PFSK-1 (cell line): ENCODE measurements at regions not wholly inside any gene's neighbourhood (a gene's known extent, or its start where the extent isn't known, plus 50 kb on each side); places are given as distances from the start of the nearest gene placed in this dataset.

Experiments
- FOXP2 ChIP-seq: optimal IDR thresholded peaks from 2 replicates; pipeline ENCODE3; 2011; ENCODE audit warnings: borderline replicate concordance, control low read depth, inconsistent platforms; ENCODE audit not compliant: insufficient read depth; ENCODE audit errors: extremely low read length, extremely low read depth
- POLR2AphosphoS5 ChIP-seq: IDR thresholded peaks from 2 replicates; pipeline ENCODE4 v1.6.1; 2012; ENCODE audit warnings: low read depth, mild to moderate bottlenecking, control low read depth, low read length, moderate library complexity
- REST ChIP-seq, 2 experiments: IDR thresholded peaks; 2 replicates each; pipeline versions ENCODE4 v1.6.1 to v1.8.0; 2011 to 2012; ENCODE audit warnings: low read depth in 2 of 2, low read length in 2 of 2, control low read depth in 1 of 2, inconsistent platforms in 1 of 2, mild to moderate bottlenecking in 1 of 2, moderate library complexity in 1 of 2; ENCODE audit not compliant: insufficient read depth in 1 of 2
- SIN3A ChIP-seq: IDR thresholded peaks from 2 replicates; pipeline ENCODE4 v1.6.1; 2012; ENCODE audit warnings: mild to moderate bottlenecking, low read length, moderate library complexity, borderline replicate concordance; ENCODE audit not compliant: insufficient read depth
- TAF1 ChIP-seq: IDR thresholded peaks from 2 replicates; pipeline ENCODE4 v1.6.1; 2012; ENCODE audit warnings: low read length, control low read depth, borderline replicate concordance; ENCODE audit not compliant: insufficient read depth

GRCh38 chr18:61690418-61691138 lies 202.2 kb downstream of the RNF152 start:
- no peak for TF ChIP-seq POLR2AphosphoS5
- TF ChIP-seq FOXP2 = no peak
- TF ChIP-seq REST (IDR thresholded peaks at IDR 0.05; ENCODE audit: insufficient read depth in 1 of 2, low read depth in 2 of 2, low read length in 2 of 2) = no peak
- TF ChIP-seq SIN3A = no peak
- TF ChIP-seq TAF1 = no peak

GRCh38 chr18:61687317-61687716 lies 205.5 kb downstream of the RNF152 start:
- TF ChIP-seq REST (IDR thresholded peaks at IDR 0.05; ENCODE audit: insufficient read depth in 1 of 2, low read depth in 2 of 2, low read length in 2 of 2) = no peak
- TF ChIP-seq TAF1 = no peak
- TF ChIP-seq FOXP2 = no peak
- no peak for TF ChIP-seq SIN3A
- no peak for TF ChIP-seq POLR2AphosphoS5

- TF ChIP-seq FOXP2 = no peak
- no peak for TF ChIP-seq SIN3A
- no peak for TF ChIP-seq REST (IDR thresholded peaks at IDR 0.05; ENCODE audit: insufficient read depth in 1 of 2, low read depth in 2 of 2, low read length in 2 of 2)
- no peak for TF ChIP-seq POLR2AphosphoS5
- no peak for TF ChIP-seq TAF1
Observed at GRCh38 chr18:61683856-61684255, 209.0 kb downstream of the RNF152 start.

- TF ChIP-seq SIN3A (no peak), TAF1 (no peak), POLR2AphosphoS5 (no peak), REST (IDR thresholded peaks at IDR 0.05; ENCODE audit: insufficient read depth in 1 of 2, low read depth in 2 of 2, low read length in 2 of 2) (no peak), FOXP2 (no peak)
Observed at GRCh38 chr18:61681065-61681464, 211.7 kb downstream of the RNF152 start.

- TF ChIP-seq SIN3A (no peak), FOXP2 (no peak), TAF1 (no peak), POLR2AphosphoS5 (no peak), REST (IDR thresholded peaks at IDR 0.05; ENCODE audit: insufficient read depth in 1 of 2, low read depth in 2 of 2, low read length in 2 of 2) (no peak)
Observed at GRCh38 chr18:61679836-61680235, 213.0 kb downstream of the RNF152 start.
